Activated CD8-positive, alpha-beta T cell treated with anti-CD3 and anti-CD28 coated beads for 36 hours (primary cell): ENCODE measurements at regions not wholly inside any gene's neighbourhood (a gene's known extent, or its start where the extent isn't known, plus 50 kb on each side); places are given as distances from the start of the nearest gene placed in this dataset.

Experiments
- ATAC-seq: fragments of 200-7000 bp; cut with Tn5 transposase; one replicate; pipeline ENCODE4 v1.10.0; 2021; ENCODE audit warnings: mild to moderate bottlenecking, moderate library complexity
- CTCF ChIA-PET: fragments of 350-600 bp; sonication (Branson Sonifier 250); formaldehyde crosslinking; loops from one replicate; lab custom pipeline; 2021; ENCODE audit warnings: antibody characterized with exemption; lab: Charles Lee
- POLR2A ChIA-PET: fragments of 350-600 bp; sonication (Branson Sonifier 250); formaldehyde crosslinking; loops from one replicate; lab custom pipeline; 2021; ENCODE audit warnings: antibody characterized with exemption; lab: Charles Lee
- DNase-seq: peaks from one replicate; pipeline ENCODE4 v3.0.0-alpha.2; 2020
- H3K27ac Mint-ChIP-seq: one replicate; pipeline ENCODE4 v1.8.0; 2021; ENCODE audit warnings: mild to moderate bottlenecking, mixed read lengths
- H3K27me3 Mint-ChIP-seq: one replicate; pipeline ENCODE4 v1.8.0; 2021; ENCODE audit warnings: mixed read lengths
- H3K36me3 Mint-ChIP-seq: one replicate; pipeline ENCODE4 v1.8.0; 2021; ENCODE audit warnings: low read depth, mixed read lengths
- H3K4me1 Mint-ChIP-seq: one replicate; pipeline ENCODE4 v1.8.0; 2021; ENCODE audit warnings: low read depth, mixed read lengths
- H3K4me3 Mint-ChIP-seq: one replicate; pipeline ENCODE4 v1.8.0; 2021; ENCODE audit warnings: mild to moderate bottlenecking, moderate library complexity, mixed read lengths
- H3K9me3 Mint-ChIP-seq: one replicate; pipeline ENCODE4 v1.8.0; 2021; ENCODE audit warnings: mixed read lengths
- CTCF ChIP-seq: fragments of 200-600 bp; IDR thresholded peaks from one replicate; pipeline ENCODE4 v1.8.0; 2022; ENCODE audit warnings: antibody characterized with exemption, mild to moderate bottlenecking
- intact Hi-C: fragments of 100-400 bp; cut with micrococcal nuclease; formaldehyde crosslinking; loops from one replicate; pipeline ENCODE4 v1.10.0; 2022

- DNase-seq (no peak), ATAC-seq (no peak)
- Mint-ChIP-seq H3K36me3 (no peaks in the 10 kb centered on the region), H3K9me3 (no peaks in the 10 kb centered on the region), H3K4me3 (no peak overlapping the region), H3K4me1 (no peaks in the 10 kb centered on the region), H3K27me3 (peaks cover 2% of the 10 kb centered on the region), H3K27ac (no peak overlapping the region)
- POLR2A ChIA-PET = no interaction called here
- intact Hi-C loops = no loop called here
- no peak for TF ChIP-seq CTCF
- CTCF ChIA-PET = no interaction called here
Measured at GRCh38 chr11:103596315-103596714, 440.1 kb upstream of the DDI1 start.

GRCh38 chr11:103601225-103601846 is 435.1 kb upstream of the DDI1 start:
- H3K36me3 Mint-ChIP-seq = no peaks in the 10 kb centered on the region
- no peaks in the 10 kb centered on the region for H3K4me1 Mint-ChIP-seq
- peaks cover 4% of the 10 kb centered on the region for H3K27me3 Mint-ChIP-seq
- H3K9me3 Mint-ChIP-seq = no peaks in the 10 kb centered on the region
- ATAC-seq (peak; percentile 69), DNase-seq (peak; percentile 45)
- intact Hi-C loops = loop anchor here (1.0 to 5.0 kb wide), 2 partner anchors 275 to 399 kb away; no protein-coding TSS in a partner anchor
- ChIA-PET POLR2A (interaction anchor here (0.7 kb wide), 1 partner anchor 565 kb away, joined by 3 read pairs; no protein-coding TSS in a partner anchor), CTCF (interaction anchor here (0.6 to 1.7 kb wide), 9 partner anchors 10 to 686 kb away, joined by 3 to 7 read pairs (median 3); no protein-coding TSS in a partner anchor)
- TF ChIP-seq CTCF = peak; percentile 81
- H3K27ac Mint-ChIP-seq = no peak overlapping the region
- no peak overlapping the region for H3K4me3 Mint-ChIP-seq

- Mint-ChIP-seq H3K4me3 (no peak overlapping the region), H3K4me1 (no peaks in the 10 kb centered on the region), H3K9me3 (no peaks in the 10 kb centered on the region), H3K27ac (no peak overlapping the region), H3K36me3 (no peaks in the 10 kb centered on the region), H3K27me3 (peaks cover 4% of the 10 kb centered on the region)
- ChIA-PET CTCF (no interaction called here), POLR2A (no interaction called here)
- ATAC-seq = no peak
- intact Hi-C loops = loop anchor here (5.0 kb wide), 1 partner anchor 401 kb away; no protein-coding TSS in a partner anchor
- DNase-seq = no peak
- TF ChIP-seq CTCF = no peak
Measured at GRCh38 chr11:103602840-103603239, 433.6 kb upstream of the DDI1 start.

- intact Hi-C loops = loop anchor here (5.0 kb wide), 1 partner anchor 402 kb away; no protein-coding TSS in a partner anchor
- peaks cover 2% of the 10 kb centered on the region for H3K27me3 Mint-ChIP-seq
- H3K36me3 Mint-ChIP-seq = no peaks in the 10 kb centered on the region
- H3K9me3 Mint-ChIP-seq = no peaks in the 10 kb centered on the region
- no peak overlapping the region for H3K4me3 Mint-ChIP-seq
- TF ChIP-seq CTCF = no peak
- H3K27ac Mint-ChIP-seq = no peak overlapping the region
- DNase-seq (no peak), ATAC-seq (no peak)
- no peaks in the 10 kb centered on the region for H3K4me1 Mint-ChIP-seq
- CTCF ChIA-PET = interaction anchor here (1.3 kb wide), 1 partner anchor 18 kb away, joined by 3 read pairs; no protein-coding TSS in a partner anchor
- POLR2A ChIA-PET = no interaction called here
Measured at GRCh38 chr11:103604310-103604709, 432.1 kb upstream of the DDI1 start.

GRCh38 chr11:103608566-103608965 is 427.9 kb upstream of the DDI1 start:
- POLR2A ChIA-PET = no interaction called here
- peaks cover 6% of the 10 kb centered on the region for H3K27me3 Mint-ChIP-seq
- intact Hi-C loops = no loop called here
- CTCF ChIA-PET = interaction anchor here (1.0 kb wide), 1 partner anchor 14 kb away, joined by 3 read pairs; no protein-coding TSS in a partner anchor
- H3K27ac Mint-ChIP-seq = no peak overlapping the region
- no peaks in the 10 kb centered on the region for H3K36me3 Mint-ChIP-seq
- no peaks in the 10 kb centered on the region for H3K9me3 Mint-ChIP-seq
- H3K4me1 Mint-ChIP-seq = no peaks in the 10 kb centered on the region
- no peak for DNase-seq
- H3K4me3 Mint-ChIP-seq = no peak overlapping the region
- no peak for TF ChIP-seq CTCF
- no peak for ATAC-seq
